Activated T-cell treated with anti-CD3 and anti-CD28 coated beads, Interleukin-2, amount 50 U/mL, for 4 hours (primary cell): ENCODE measurements at regions not wholly inside any gene's neighbourhood (a gene's known extent, or its start where the extent isn't known, plus 50 kb on each side); places are given as distances from the start of the nearest gene placed in this dataset.

Experiments used
- ATAC-seq, 2 donors: fragments of 200-7000 bp; cut with Tn5 transposase; one replicate each; pipeline ENCODE4 v1.10.0; 2021
- DNase-seq: peaks from one replicate; pipeline ENCODE4 v3.0.0-alpha.2; 2020
- H3K27me3 Mint-ChIP-seq: one replicate; pipeline ENCODE4 v1.8.0; 2021; ENCODE audit warnings: low read depth, mixed read lengths
- H3K36me3 Mint-ChIP-seq: one replicate; pipeline ENCODE4 v1.8.0; 2022; ENCODE audit warnings: mixed read lengths; ENCODE audit not compliant: insufficient read depth
- H3K4me1 Mint-ChIP-seq: one replicate; pipeline ENCODE4 v1.8.0; 2021; ENCODE audit warnings: low read depth, mixed read lengths
- H3K4me3 Mint-ChIP-seq: one replicate; pipeline ENCODE4 v1.8.0; 2021; ENCODE audit warnings: mild to moderate bottlenecking, moderate library complexity, mixed read lengths
- H3K9me3 Mint-ChIP-seq: one replicate; pipeline ENCODE4 v1.8.0; 2021; ENCODE audit warnings: mixed read lengths

DNA sequence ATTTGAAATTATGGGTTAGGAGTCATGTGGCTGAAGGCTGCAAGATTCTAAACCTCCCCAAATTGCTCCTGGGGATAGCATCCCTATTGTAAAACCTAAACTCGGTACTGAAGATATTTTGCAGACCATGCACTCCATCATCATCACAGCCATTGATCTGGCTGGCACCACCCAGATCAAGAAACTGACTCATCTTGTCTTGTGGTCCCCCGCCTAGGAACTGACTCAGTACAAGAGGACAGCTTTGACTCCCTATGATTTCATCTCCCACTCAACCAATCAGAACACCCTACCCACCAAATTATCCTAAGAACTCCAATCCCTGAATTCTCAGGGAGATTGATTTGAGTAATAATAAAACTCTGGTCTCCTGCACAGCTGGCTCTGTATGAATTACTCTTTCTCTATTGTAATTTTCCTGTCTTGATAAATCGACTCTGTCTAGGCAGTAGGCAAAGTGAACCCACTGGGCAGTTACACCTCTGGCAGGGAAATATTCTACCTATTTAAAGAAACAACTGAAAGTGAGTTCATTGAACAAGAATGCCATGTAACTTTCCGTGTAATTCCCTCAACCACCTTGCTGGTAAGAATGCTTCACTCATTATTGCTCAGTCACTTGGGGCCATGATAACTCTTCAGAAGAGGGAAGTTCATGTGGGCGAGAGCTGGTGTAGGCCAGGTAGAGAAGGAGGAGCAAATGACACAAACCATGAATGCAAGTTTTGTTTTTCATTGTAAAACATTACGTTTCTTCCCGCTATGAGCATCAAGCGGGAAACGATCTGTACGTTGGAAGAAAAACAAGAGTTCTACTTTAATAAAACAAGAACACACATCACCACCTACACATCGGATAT is 602.9 kb upstream of the ARID1B start:
- no peaks in the 10 kb centered on the region for H3K27me3 Mint-ChIP-seq
- no peaks in the 10 kb centered on the region for H3K36me3 Mint-ChIP-seq
- DNase-seq: no peak
- H3K9me3 Mint-ChIP-seq: no peaks in the 10 kb centered on the region
- peaks cover 15% of the 10 kb centered on the region for H3K4me1 Mint-ChIP-seq
- H3K4me3 Mint-ChIP-seq: no peak overlapping the region
- ATAC-seq: peak; percentile 94 to 95

- ATAC-seq (no peak), DNase-seq (no peak)
- H3K27me3 Mint-ChIP-seq: no peaks in the 10 kb centered on the region
- H3K9me3 Mint-ChIP-seq: no peaks in the 10 kb centered on the region
- no peak overlapping the region for H3K4me3 Mint-ChIP-seq
- peaks cover 46% of the 10 kb centered on the region for H3K4me1 Mint-ChIP-seq
- H3K36me3 Mint-ChIP-seq: no peaks in the 10 kb centered on the region
These were observed 607.8 kb upstream of the ARID1B start for GRCh38 chr6:156169371-156169770.

- peak; percentile 20 to 34 for ATAC-seq
- no peaks in the 10 kb centered on the region for H3K36me3 Mint-ChIP-seq
- H3K27me3 Mint-ChIP-seq: no peaks in the 10 kb centered on the region
- peak overlapping the region; percentile 58 for H3K4me3 Mint-ChIP-seq
- H3K4me1 Mint-ChIP-seq: peaks cover 45% of the 10 kb centered on the region
- DNase-seq: no peak
- no peaks in the 10 kb centered on the region for H3K9me3 Mint-ChIP-seq
These were observed 609.5 kb upstream of the ARID1B start for GRCh38 chr6:156167625-156168071.

DNA sequence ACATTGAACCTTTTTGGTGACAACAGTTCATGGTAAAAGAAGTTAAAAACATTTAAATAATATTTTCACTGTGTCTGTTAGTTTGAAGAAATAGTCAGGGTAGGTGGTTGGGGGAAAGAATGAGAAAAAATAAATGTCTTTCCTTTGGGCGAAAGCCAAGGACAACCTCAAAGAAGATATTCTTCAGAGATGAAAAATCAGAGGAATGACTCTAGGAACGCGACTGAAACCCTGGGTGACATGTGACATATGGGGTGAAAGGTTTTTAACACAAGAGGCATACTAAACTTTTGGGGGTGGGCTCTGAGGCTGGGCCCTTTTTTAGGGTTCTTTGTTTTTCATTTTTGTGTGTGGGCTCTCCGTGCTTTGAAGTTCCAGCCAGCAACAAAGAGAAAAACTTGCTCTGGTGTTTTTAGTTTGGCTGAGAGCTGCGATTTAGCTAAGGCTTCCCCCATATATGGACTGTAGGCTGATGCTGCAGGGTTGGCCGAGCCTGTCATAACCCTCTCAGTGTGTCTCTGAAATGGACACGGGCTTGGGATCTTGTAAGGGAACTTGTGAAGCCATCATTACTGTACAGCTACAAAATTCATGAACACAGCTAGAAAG is 610.1 kb upstream of the ARID1B start:
- H3K4me1 Mint-ChIP-seq: peaks cover 45% of the 10 kb centered on the region
- no peaks in the 10 kb centered on the region for H3K27me3 Mint-ChIP-seq
- no peaks in the 10 kb centered on the region for H3K9me3 Mint-ChIP-seq
- peak overlapping the region; percentile 58 for H3K4me3 Mint-ChIP-seq
- ATAC-seq: peak; percentile 39 to 49
- no peak for DNase-seq
- H3K36me3 Mint-ChIP-seq: no peaks in the 10 kb centered on the region

DNA sequence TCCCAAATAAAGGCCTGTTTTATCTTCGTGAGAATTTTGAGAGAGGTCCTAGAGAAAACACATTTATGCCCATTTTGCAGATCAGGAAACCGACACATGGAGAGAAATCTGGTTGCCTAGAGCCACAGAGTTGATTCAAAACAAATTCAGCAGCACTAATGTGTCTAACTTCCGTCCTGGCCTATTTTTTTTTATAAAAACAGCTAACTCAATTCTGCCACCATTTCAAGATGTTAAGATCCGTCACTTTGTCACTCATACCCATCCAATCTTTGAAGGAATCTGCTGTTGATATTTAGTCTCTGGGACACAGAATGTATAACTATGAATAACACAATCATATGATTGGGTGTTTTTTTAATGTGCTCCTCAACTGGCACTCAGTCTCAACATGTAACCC is 611.1 kb upstream of the ARID1B start:
- no peak for DNase-seq
- no peaks in the 10 kb centered on the region for H3K27me3 Mint-ChIP-seq
- no peaks in the 10 kb centered on the region for H3K36me3 Mint-ChIP-seq
- ATAC-seq: peak in 1 of 2 donors; percentile 26
- peaks cover 45% of the 10 kb centered on the region for H3K4me1 Mint-ChIP-seq
- H3K9me3 Mint-ChIP-seq: no peaks in the 10 kb centered on the region
- no peak overlapping the region for H3K4me3 Mint-ChIP-seq

DNA sequence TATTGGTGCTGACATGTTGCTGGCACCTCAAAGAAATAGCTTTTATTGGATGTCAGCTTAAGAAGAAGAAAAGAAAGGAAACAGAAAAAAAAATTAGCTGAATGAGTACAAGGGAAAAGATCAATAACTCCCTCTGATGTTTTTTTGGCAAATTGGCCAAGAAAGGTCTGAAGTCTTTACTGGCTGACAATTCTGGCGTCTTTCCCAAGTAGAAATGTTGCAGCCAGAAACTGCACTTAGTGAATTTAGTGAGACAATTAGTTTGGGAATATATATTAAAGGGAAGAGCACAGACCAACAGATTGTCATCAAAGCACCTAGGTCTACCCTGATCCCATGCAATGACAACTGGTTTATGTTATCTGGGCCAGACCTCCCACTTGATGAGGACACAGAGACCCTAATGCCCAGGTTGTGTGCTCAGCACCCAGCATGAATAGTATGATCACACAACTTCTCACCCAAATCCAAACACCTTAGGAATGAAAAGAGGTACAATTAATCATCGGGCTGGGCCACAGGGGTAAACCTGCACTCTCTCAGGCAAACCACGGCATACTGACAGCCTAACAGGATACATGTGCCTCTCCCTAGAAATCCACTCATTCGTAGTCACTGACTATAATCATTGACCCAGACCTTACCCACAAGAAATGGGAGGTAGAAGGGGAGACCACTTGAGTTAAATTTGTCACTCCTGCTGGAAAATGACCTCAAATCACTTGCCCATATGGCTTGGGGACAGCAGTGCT is 612.3 kb upstream of the ARID1B start:
- no peak for ATAC-seq
- no peaks in the 10 kb centered on the region for H3K27me3 Mint-ChIP-seq
- no peak for DNase-seq

DNA sequence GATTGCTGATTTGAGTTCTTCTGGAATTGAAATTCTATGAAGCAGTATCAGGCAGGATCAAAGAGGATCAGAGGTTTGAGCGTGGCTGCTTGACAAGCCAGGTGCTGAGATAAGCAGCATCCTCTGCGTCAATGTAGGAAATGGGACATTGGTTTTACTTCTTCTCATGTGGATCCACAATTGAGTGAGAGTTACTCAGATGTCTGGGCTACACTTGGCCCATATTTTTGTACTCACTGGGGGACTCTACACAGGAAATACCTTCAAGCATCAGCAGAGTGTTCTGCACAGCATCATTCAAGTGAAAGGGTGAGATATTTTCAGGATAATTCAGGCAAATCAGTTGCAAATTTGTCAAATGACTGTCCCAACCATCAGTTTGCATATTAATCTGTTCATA is 613.9 kb upstream of the ARID1B start:
- no peak overlapping the region for H3K4me3 Mint-ChIP-seq
- H3K4me1 Mint-ChIP-seq: peaks cover 41% of the 10 kb centered on the region
- DNase-seq: no peak
- ATAC-seq: no peak
- H3K27me3 Mint-ChIP-seq: no peaks in the 10 kb centered on the region
- H3K36me3 Mint-ChIP-seq: no peaks in the 10 kb centered on the region
- H3K9me3 Mint-ChIP-seq: no peaks in the 10 kb centered on the region

More for the DNA sequence above, 612.3 kb upstream of the ARID1B start:
- H3K4me3 Mint-ChIP-seq: no peak overlapping the region
- peaks cover 45% of the 10 kb centered on the region for H3K4me1 Mint-ChIP-seq
- no peaks in the 10 kb centered on the region for H3K9me3 Mint-ChIP-seq
- no peaks in the 10 kb centered on the region for H3K36me3 Mint-ChIP-seq

DNA sequence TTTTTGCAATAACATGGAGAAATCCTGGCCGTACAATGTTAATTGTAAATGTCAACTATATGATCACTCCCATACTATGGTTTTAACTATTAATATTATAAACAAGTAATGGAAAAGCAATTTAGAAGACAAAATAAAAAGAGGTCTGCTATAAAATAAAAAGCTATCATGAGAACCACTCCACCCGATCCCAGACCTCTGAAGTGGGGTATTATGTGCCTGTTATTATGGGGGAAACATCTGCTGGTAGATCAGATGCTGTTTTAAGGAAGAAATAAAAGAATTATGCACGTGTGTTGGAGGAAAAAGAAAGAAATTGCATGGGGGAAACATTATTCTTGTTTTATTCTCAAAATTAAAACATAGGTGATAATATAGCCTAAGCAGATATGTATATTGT is 615.7 kb upstream of the ARID1B start:
- DNase-seq (no peak), ATAC-seq (no peak)
- H3K27me3 Mint-ChIP-seq: no peaks in the 10 kb centered on the region
- H3K36me3 Mint-ChIP-seq: no peaks in the 10 kb centered on the region
- no peaks in the 10 kb centered on the region for H3K9me3 Mint-ChIP-seq
- peaks cover 23% of the 10 kb centered on the region for H3K4me1 Mint-ChIP-seq
- H3K4me3 Mint-ChIP-seq: no peak overlapping the region

DNA sequence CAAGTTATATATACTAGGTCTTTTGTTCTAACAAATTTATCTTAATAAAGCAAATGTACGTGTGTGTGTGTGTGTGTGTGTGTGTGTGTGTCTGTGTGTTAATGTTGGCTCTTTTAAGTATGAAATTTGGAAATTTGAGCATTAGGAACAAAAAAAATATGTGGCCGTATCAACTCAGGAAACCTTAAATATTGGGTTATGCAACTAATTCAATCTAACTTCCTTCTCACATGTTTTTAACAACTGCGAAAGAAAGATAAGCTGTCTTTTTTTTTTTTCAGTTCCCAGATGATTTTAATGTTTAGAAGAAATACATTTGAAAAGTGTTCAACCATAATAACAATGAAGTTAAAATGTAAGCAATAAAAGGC is 616.4 kb upstream of the ARID1B start:
- ATAC-seq: no peak
- H3K4me3 Mint-ChIP-seq: no peak overlapping the region
- peaks cover 17% of the 10 kb centered on the region for H3K4me1 Mint-ChIP-seq
- no peaks in the 10 kb centered on the region for H3K9me3 Mint-ChIP-seq
- H3K27me3 Mint-ChIP-seq: no peaks in the 10 kb centered on the region
- DNase-seq: no peak
- no peaks in the 10 kb centered on the region for H3K36me3 Mint-ChIP-seq

GRCh38 chr6:156160007-156160794 is 617.0 kb upstream of the ARID1B start:
- no peak for ATAC-seq
- Mint-ChIP-seq H3K4me1 (peaks cover 12% of the 10 kb centered on the region), H3K4me3 (no peak overlapping the region), H3K9me3 (no peaks in the 10 kb centered on the region), H3K27me3 (no peaks in the 10 kb centered on the region), H3K36me3 (no peaks in the 10 kb centered on the region)
- no peak for DNase-seq

- no peak for DNase-seq
- peaks cover 11% of the 10 kb centered on the region for H3K4me1 Mint-ChIP-seq
- H3K27me3 Mint-ChIP-seq: no peaks in the 10 kb centered on the region
- no peak overlapping the region for H3K4me3 Mint-ChIP-seq
- no peaks in the 10 kb centered on the region for H3K36me3 Mint-ChIP-seq
- ATAC-seq: peak in 1 of 2 donors; percentile 38
- H3K9me3 Mint-ChIP-seq: no peaks in the 10 kb centered on the region
These were observed 622.3 kb upstream of the ARID1B start for GRCh38 chr6:156154896-156155295.

DNA sequence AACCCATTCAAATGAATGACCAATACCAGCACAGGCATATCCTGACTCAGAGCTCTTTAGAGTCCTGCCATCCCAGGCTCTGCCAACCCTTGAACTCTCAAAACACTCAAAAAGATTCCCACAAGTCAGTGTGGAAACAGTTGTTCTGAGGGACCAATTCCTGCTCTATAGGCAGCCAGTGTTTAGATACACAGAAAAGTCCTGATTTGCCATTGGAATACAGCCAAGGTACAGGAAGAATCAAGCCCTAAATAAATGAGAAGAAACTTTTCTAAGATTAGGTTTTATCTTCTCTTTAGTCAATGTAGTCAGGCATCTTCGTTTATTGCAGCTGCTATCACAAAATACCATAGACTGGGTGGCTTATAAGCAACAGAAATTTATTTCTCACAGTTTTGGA is 626.8 kb upstream of the ARID1B start:
- ATAC-seq: no peak
- H3K4me3 Mint-ChIP-seq: no peak overlapping the region
- H3K36me3 Mint-ChIP-seq: peaks cover 16% of the 10 kb centered on the region
- peaks cover 11% of the 10 kb centered on the region for H3K4me1 Mint-ChIP-seq
- H3K27me3 Mint-ChIP-seq: peaks cover 2% of the 10 kb centered on the region
- DNase-seq: no peak
- peaks cover 11% of the 10 kb centered on the region for H3K9me3 Mint-ChIP-seq

- peaks cover 2% of the 10 kb centered on the region for H3K27me3 Mint-ChIP-seq
- H3K4me1 Mint-ChIP-seq: no peaks in the 10 kb centered on the region
- ATAC-seq: no peak
- H3K9me3 Mint-ChIP-seq: peaks cover 33% of the 10 kb centered on the region
- H3K4me3 Mint-ChIP-seq: no peak overlapping the region
- peaks cover 26% of the 10 kb centered on the region for H3K36me3 Mint-ChIP-seq
- no peak for DNase-seq
These were observed 630.3 kb upstream of the ARID1B start for GRCh38 chr6:156146891-156147290.
